ENCODE measurements at regions not wholly inside any gene's neighbourhood (a gene's known extent, or its start where the extent isn't known, plus 50 kb on each side); places are given as distances from the start of the nearest gene placed in this dataset.
"Not testable (repeated sequence)": the region's sequence is repeated elsewhere in the genome, so short reads cannot be mapped to it uniquely, and the experiment has no call there.

- H3K4me3 ChIP-seq (replicated peaks; ENCODE audit: insufficient read depth, low read length); H3K27ac ChIP-seq (replicated peaks); DNase-seq (ENCODE audit: low read depth in 1 of 2, low spot score in 1 of 2); H3K27me3 ChIP-seq (ENCODE audit: insufficient read depth, poor library complexity, severe bottlenecking): not testable (repeated sequence)
These were observed 303.4 kb downstream of the ANAPC1 start for GRCh38 chr2:111580616-111581015.

GRCh38 chr2:111582090-111582489 is 301.9 kb downstream of the ANAPC1 start:
- H3K4me3 ChIP-seq (replicated peaks; ENCODE audit: insufficient read depth, low read length); DNase-seq (ENCODE audit: low read depth in 1 of 2, low spot score in 1 of 2); H3K27me3 ChIP-seq (ENCODE audit: insufficient read depth, poor library complexity, severe bottlenecking); H3K27ac ChIP-seq (replicated peaks): not testable (repeated sequence)

GRCh38 chr2:111583480-111583879 is 300.5 kb downstream of the ANAPC1 start:
- H3K4me3 ChIP-seq (replicated peaks; ENCODE audit: insufficient read depth, low read length); H3K27me3 ChIP-seq (ENCODE audit: insufficient read depth, poor library complexity, severe bottlenecking); H3K27ac ChIP-seq (replicated peaks); DNase-seq (ENCODE audit: low read depth in 1 of 2, low spot score in 1 of 2): not testable (repeated sequence)

GRCh38 chr2:111584540-111584939 is 299.5 kb downstream of the ANAPC1 start:
- H3K4me3 ChIP-seq (replicated peaks; ENCODE audit: insufficient read depth, low read length); H3K27me3 ChIP-seq (ENCODE audit: insufficient read depth, poor library complexity, severe bottlenecking); H3K27ac ChIP-seq (replicated peaks); DNase-seq (ENCODE audit: low read depth in 1 of 2, low spot score in 1 of 2): not testable (repeated sequence)

- H3K27me3 ChIP-seq (ENCODE audit: insufficient read depth, poor library complexity, severe bottlenecking); H3K27ac ChIP-seq (replicated peaks); H3K4me3 ChIP-seq (replicated peaks; ENCODE audit: insufficient read depth, low read length); DNase-seq (ENCODE audit: low read depth in 1 of 2, low spot score in 1 of 2): not testable (repeated sequence)
These were observed 299.0 kb downstream of the ANAPC1 start for GRCh38 chr2:111584950-111585349.

GRCh38 chr2:111586014-111586413 is 298.0 kb downstream of the ANAPC1 start:
- not testable (repeated sequence) for H3K4me3 ChIP-seq (replicated peaks; ENCODE audit: insufficient read depth, low read length); DNase-seq (ENCODE audit: low read depth in 1 of 2, low spot score in 1 of 2); H3K27me3 ChIP-seq (ENCODE audit: insufficient read depth, poor library complexity, severe bottlenecking); H3K27ac ChIP-seq (replicated peaks)

GRCh38 chr2:111595072-111595471 is 288.9 kb downstream of the ANAPC1 start:
- not testable (repeated sequence) for H3K27ac ChIP-seq (replicated peaks); H3K27me3 ChIP-seq (ENCODE audit: insufficient read depth, poor library complexity, severe bottlenecking); H3K4me3 ChIP-seq (replicated peaks; ENCODE audit: insufficient read depth, low read length); DNase-seq (ENCODE audit: low read depth in 1 of 2, low spot score in 1 of 2)

GRCh38 chr2:111596808-111597705 is 286.9 kb downstream of the ANAPC1 start:
- not testable (repeated sequence) for DNase-seq (ENCODE audit: low read depth in 1 of 2, low spot score in 1 of 2); H3K27me3 ChIP-seq (ENCODE audit: insufficient read depth, poor library complexity, severe bottlenecking); H3K4me3 ChIP-seq (replicated peaks; ENCODE audit: insufficient read depth, low read length); H3K27ac ChIP-seq (replicated peaks)

- not testable (repeated sequence) for DNase-seq (ENCODE audit: low read depth in 1 of 2, low spot score in 1 of 2); H3K27ac ChIP-seq (replicated peaks); H3K4me3 ChIP-seq (replicated peaks; ENCODE audit: insufficient read depth, low read length); H3K27me3 ChIP-seq (ENCODE audit: insufficient read depth, poor library complexity, severe bottlenecking)
These were observed 285.0 kb downstream of the ANAPC1 start for GRCh38 chr2:111598944-111599343.

GRCh38 chr2:111602259-111602658 is 281.7 kb downstream of the ANAPC1 start:
- H3K4me3 ChIP-seq (replicated peaks; ENCODE audit: insufficient read depth, low read length); DNase-seq (ENCODE audit: low read depth in 1 of 2, low spot score in 1 of 2); H3K27ac ChIP-seq (replicated peaks): not testable (repeated sequence)

GRCh38 chr2:111605798-111606197 is 278.2 kb downstream of the ANAPC1 start:
- not testable (repeated sequence) for H3K4me3 ChIP-seq (replicated peaks; ENCODE audit: insufficient read depth, low read length); DNase-seq (ENCODE audit: low read depth in 1 of 2, low spot score in 1 of 2); H3K27ac ChIP-seq (replicated peaks); H3K27me3 ChIP-seq (ENCODE audit: insufficient read depth, poor library complexity, severe bottlenecking)

More at GRCh38 chr2:111602259-111602658, 281.7 kb downstream of the ANAPC1 start:
- not testable (repeated sequence) for H3K27me3 ChIP-seq (ENCODE audit: insufficient read depth, poor library complexity, severe bottlenecking)

- not testable (repeated sequence) for H3K4me3 ChIP-seq (replicated peaks; ENCODE audit: insufficient read depth, low read length); DNase-seq (ENCODE audit: low read depth in 1 of 2, low spot score in 1 of 2); H3K27me3 ChIP-seq (ENCODE audit: insufficient read depth, poor library complexity, severe bottlenecking); H3K27ac ChIP-seq (replicated peaks)
These were observed 277.4 kb downstream of the ANAPC1 start for GRCh38 chr2:111606632-111607031.

GRCh38 chr2:111609146-111609844 is 274.7 kb downstream of the ANAPC1 start:
- H3K27ac ChIP-seq (replicated peaks); H3K4me3 ChIP-seq (replicated peaks; ENCODE audit: insufficient read depth, low read length); DNase-seq (ENCODE audit: low read depth in 1 of 2, low spot score in 1 of 2); H3K27me3 ChIP-seq (ENCODE audit: insufficient read depth, poor library complexity, severe bottlenecking): not testable (repeated sequence)

- H3K27ac ChIP-seq (replicated peaks), result peak overlapping the region; percentile 45
- not testable (repeated sequence) for H3K4me3 ChIP-seq (replicated peaks; ENCODE audit: insufficient read depth, low read length); DNase-seq (ENCODE audit: low read depth in 1 of 2, low spot score in 1 of 2); H3K27me3 ChIP-seq (ENCODE audit: insufficient read depth, poor library complexity, severe bottlenecking)
These were observed 274.0 kb downstream of the ANAPC1 start for GRCh38 chr2:111610035-111610434.
